Suprapubic skin (tissue), 3 donors: ENCODE measurements at regions not wholly inside any gene's neighbourhood (a gene's known extent, or its start where the extent isn't known, plus 50 kb on each side); places are given as distances from the start of the nearest gene placed in this dataset.

ENCODE experiments used
- CTCF ChIP-seq, 2 donors: fragments of 200-600 bp in 1 of 2; fragments of 450-650 bp in 1 of 2; sonication (generic) in 1 of 2; IDR thresholded peaks; one replicate each; pipeline ENCODE4 v1.5.1; 2016 to 2019; ENCODE audit warnings: antibody characterized with exemption in 2 of 2, mild to moderate bottlenecking in 1 of 2, moderate library complexity in 1 of 2
- POLR2A ChIP-seq, 2 donors: fragments of 450-650 bp; IDR thresholded peaks; one replicate each; pipeline ENCODE4 v1.6.1; 2017; ENCODE audit warnings: antibody characterized with exemption in 2 of 2, mild to moderate bottlenecking in 2 of 2, moderate library complexity in 2 of 2

GRCh38 chr4:26094911-26095310 is 180.9 kb downstream of the SMIM20 start:
- TF ChIP-seq CTCF (IDR thresholded peaks at IDR 0.05), result no peak
- TF ChIP-seq POLR2A (IDR thresholded peaks at IDR 0.05), result no peak
